ENCODE measurements at regions not wholly inside any gene's neighbourhood (a gene's known extent, or its start where the extent isn't known, plus 50 kb on each side); places are given as distances from the start of the nearest gene placed in this dataset.

GRCh38 chr3:39577541-39577940 lies 110.1 kb downstream of the MOBP start:
- Histone ChIP-seq H3K79me2 (ENCODE audit: control insufficient read depth, insufficient read depth, low read length) (no peaks in the 10 kb centered on the region), H4K20me1 (replicated peaks; ENCODE audit: control insufficient read depth, insufficient read depth, low read length) (no peaks in the 10 kb centered on the region), H3K4me1 (replicated peaks in 1 of 2; ENCODE audit: control insufficient read depth in 2 of 2, insufficient read depth in 2 of 2, low read length in 2 of 2) (no peaks in the 10 kb centered on the region), H3K9me3 (replicated peaks; ENCODE audit: control insufficient read depth, insufficient read depth, low read depth, low read length) (no peaks in the 10 kb centered on the region), H3K9me1 (ENCODE audit: control insufficient read depth, insufficient read depth, low read length) (no peaks in the 10 kb centered on the region), H3K4me3 (no peak overlapping the region), H3K27me3 (ENCODE audit: control insufficient read depth in 2 of 2, insufficient read depth in 2 of 2, low read length in 2 of 2) (no peaks in the 10 kb centered on the region; a peak in 1 of 5 replicates), H3K27ac (ENCODE audit: extremely low read depth, low read depth, low read length) (no peak overlapping the region), H2AFZ (ENCODE audit: low read depth, low read length) (0 out of 2 replicates have a peak overlapping the region, but pooled peaks have one; percentile 34), H3K9ac (ENCODE audit: insufficient read depth in 1 of 2, low read depth in 2 of 2, low read length in 2 of 2) (no peak overlapping the region), H3K4me2 (ENCODE audit: insufficient read depth, low read length) (no peak overlapping the region), H3K36me3 (ENCODE audit: control insufficient read depth, insufficient read depth, low read length) (no peaks in the 10 kb centered on the region)
- BruUV-seq (replicated peaks): no TSS peak
- intact Hi-C loops (cut with micrococcal nuclease) (no loop called here), in situ Hi-C loops (cut with MboI) (no loop called here)
- POLR2A ChIA-PET: no interaction called here
- ATAC-seq: no peak
- no peak for DNase-seq (ENCODE audit: extremely low read depth in 1 of 4, low spot score in 3 of 4)
- CTCF ChIA-PET (ENCODE audit: low intra/inter-chr PET ratio): no interaction called here
- no peak for FAIRE-seq
- WGBS (ENCODE audit: insufficient coverage, low coverage, missing lambda C conversion rate): 16% methylated on average over 6 of the region's 6 CpGs
- TF ChIP-seq YBX1 (IDR thresholded peaks at IDR 0.05): no peak
- no peak for TF ChIP-seq PYGO2 (tag; IDR thresholded peaks at IDR 0.05)
- TF ChIP-seq E2F4 (CRISPR knock-in tag; IDR thresholded peaks at IDR 0.05; ENCODE audit: low read depth): no peak
- TF ChIP-seq KHSRP (IDR thresholded peaks at IDR 0.05): no peak
- no peak for TF ChIP-seq FOXJ2 (tag; IDR thresholded peaks at IDR 0.05)
- no peak for TF ChIP-seq RFX5 (IDR thresholded peaks at IDR 0.05; ENCODE audit: low read depth, low read length)
- TF ChIP-seq KLF10 (CRISPR knock-in tag; IDR thresholded peaks at IDR 0.05): no peak
- TF ChIP-seq ASH1L (IDR thresholded peaks at IDR 0.05; ENCODE audit: borderline replicate concordance, low read depth, partially characterized antibody): no peak
- TF ChIP-seq CC2D1A (IDR thresholded peaks at IDR 0.05): no peak
- TF ChIP-seq ZNF274 (IDR thresholded peaks at IDR 0.05; ENCODE audit: borderline replicate concordance, low read depth, low read length): no peak
- no peak for TF ChIP-seq TFAM (CRISPR knock-in tag; conservative IDR thresholded peaks at IDR 0.05)
- TF ChIP-seq ZNF253 (CRISPR knock-in tag; conservative IDR thresholded peaks at IDR 0.05): no peak
- no peak for TF ChIP-seq CHD7 (IDR thresholded peaks at IDR 0.05; ENCODE audit: low read depth, low read length)

Measured in K562 (cell line).